Stomach (tissue), 4 donors: ENCODE measurements at regions not wholly inside any gene's neighbourhood (a gene's known extent, or its start where the extent isn't known, plus 50 kb on each side); places are given as distances from the start of the nearest gene placed in this dataset.

ENCODE experiments used
- EP300 ChIP-seq: sonication (generic); formaldehyde crosslinking; IDR thresholded peaks from one replicate; pipeline ENCODE4 v1.6.1; 2017; ENCODE audit warnings: antibody characterized with exemption
- POLR2A ChIP-seq, 4 donors: fragments of 450-650 bp; IDR thresholded peaks; one replicate each; pipeline ENCODE4 v1.6.1; 2016; ENCODE audit warnings: antibody characterized with exemption in 4 of 4, control low read depth in 2 of 4, mild to moderate bottlenecking in 1 of 4, moderate library complexity in 1 of 4
- POLR2AphosphoS5 ChIP-seq, 3 donors: sonication (generic); formaldehyde crosslinking; IDR thresholded peaks; one replicate each; pipeline ENCODE4 v1.6.1; 2016; ENCODE audit warnings: antibody characterized with exemption in 3 of 3
- TF ChIP-seq, protein P1 (sequence below), 7 experiments: fragments of 450-650 bp in 4 of 7; fragments of 200-600 bp in 3 of 7; sonication (generic) in 3 of 7; IDR thresholded peaks; one replicate each; pipeline ENCODE4 v1.5.1; 2016 to 2019; ENCODE audit warnings: antibody characterized with exemption in 7 of 7, control low read depth in 2 of 7, mild to moderate bottlenecking in 1 of 7

DNA sequence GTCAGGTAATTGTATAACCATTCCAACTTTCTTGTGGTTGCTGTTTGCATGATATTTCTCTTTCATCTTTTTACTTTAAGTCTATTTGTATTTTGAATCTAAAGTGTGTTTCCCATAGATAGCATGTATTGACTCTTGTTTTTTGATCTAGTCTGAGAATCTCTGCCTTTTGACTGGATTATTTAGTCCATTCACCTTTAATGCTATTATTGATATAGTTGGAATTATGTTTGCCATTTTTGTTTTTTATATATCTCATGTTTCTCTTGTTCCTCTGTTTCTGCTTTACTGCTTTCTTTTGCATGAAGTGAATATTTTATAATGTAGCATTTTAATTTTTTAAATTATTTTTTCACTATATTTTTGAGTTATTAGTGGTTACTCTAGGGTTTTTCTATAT is 103.9 kb upstream of the PMCH start:
- TF ChIP-seq, protein P1, sequence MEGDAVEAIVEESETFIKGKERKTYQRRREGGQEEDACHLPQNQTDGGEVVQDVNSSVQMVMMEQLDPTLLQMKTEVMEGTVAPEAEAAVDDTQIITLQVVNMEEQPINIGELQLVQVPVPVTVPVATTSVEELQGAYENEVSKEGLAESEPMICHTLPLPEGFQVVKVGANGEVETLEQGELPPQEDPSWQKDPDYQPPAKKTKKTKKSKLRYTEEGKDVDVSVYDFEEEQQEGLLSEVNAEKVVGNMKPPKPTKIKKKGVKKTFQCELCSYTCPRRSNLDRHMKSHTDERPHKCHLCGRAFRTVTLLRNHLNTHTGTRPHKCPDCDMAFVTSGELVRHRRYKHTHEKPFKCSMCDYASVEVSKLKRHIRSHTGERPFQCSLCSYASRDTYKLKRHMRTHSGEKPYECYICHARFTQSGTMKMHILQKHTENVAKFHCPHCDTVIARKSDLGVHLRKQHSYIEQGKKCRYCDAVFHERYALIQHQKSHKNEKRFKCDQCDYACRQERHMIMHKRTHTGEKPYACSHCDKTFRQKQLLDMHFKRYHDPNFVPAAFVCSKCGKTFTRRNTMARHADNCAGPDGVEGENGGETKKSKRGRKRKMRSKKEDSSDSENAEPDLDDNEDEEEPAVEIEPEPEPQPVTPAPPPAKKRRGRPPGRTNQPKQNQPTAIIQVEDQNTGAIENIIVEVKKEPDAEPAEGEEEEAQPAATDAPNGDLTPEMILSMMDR (IDR thresholded peaks at IDR 0.05) = no peak
- TF ChIP-seq POLR2AphosphoS5 (IDR thresholded peaks at IDR 0.05) = no peak
- no peak for TF ChIP-seq POLR2A (IDR thresholded peaks at IDR 0.05)
- no peak for TF ChIP-seq EP300
